ENCODE measurements at regions not wholly inside any gene's neighbourhood (a gene's known extent, or its start where the extent isn't known, plus 50 kb on each side); places are given as distances from the start of the nearest gene placed in this dataset.
A peak's percentile ranks its signal among the peaks of the same experiment; 100 is the strongest.
"Not testable (repeated sequence)": the region's sequence is repeated elsewhere in the genome, so short reads cannot be mapped to it uniquely, and the experiment has no call there.

DNA sequence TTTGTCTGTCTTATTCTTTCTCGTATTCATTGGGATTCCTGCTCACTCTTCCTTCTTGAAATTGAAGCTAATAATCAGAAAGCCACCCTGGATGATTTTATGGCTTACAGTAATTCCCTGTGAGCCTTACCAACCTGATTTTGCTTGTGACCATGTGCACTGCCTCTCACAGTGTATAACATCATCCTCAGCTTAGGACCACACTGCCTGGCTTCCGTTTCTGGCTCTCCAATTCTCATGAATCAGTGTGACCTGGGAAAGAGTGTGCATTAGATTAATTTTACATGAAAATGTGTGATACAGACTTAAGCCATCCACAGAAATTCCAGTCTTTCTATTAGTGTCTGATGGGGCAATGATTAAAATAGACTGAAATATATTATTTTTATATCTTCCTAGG, 126.8 kb upstream of the DMRT1 start:
- DNase-seq (ENCODE audit: low read depth): no peak

GRCh38 chr9:715300-715699, 126.2 kb upstream of the DMRT1 start:
- DNase-seq (ENCODE audit: low read depth): no peak

GRCh38 chr9:715743-716400, 125.6 kb upstream of the DMRT1 start:
- DNase-seq (ENCODE audit: low read depth): no peak

- DNase-seq (ENCODE audit: low read depth): no peak
Measured at GRCh38 chr9:717722-718121, 123.8 kb upstream of the DMRT1 start.

- DNase-seq (ENCODE audit: low read depth): no peak
Measured at GRCh38 chr9:720239-720881, 121.1 kb upstream of the DMRT1 start.

DNA sequence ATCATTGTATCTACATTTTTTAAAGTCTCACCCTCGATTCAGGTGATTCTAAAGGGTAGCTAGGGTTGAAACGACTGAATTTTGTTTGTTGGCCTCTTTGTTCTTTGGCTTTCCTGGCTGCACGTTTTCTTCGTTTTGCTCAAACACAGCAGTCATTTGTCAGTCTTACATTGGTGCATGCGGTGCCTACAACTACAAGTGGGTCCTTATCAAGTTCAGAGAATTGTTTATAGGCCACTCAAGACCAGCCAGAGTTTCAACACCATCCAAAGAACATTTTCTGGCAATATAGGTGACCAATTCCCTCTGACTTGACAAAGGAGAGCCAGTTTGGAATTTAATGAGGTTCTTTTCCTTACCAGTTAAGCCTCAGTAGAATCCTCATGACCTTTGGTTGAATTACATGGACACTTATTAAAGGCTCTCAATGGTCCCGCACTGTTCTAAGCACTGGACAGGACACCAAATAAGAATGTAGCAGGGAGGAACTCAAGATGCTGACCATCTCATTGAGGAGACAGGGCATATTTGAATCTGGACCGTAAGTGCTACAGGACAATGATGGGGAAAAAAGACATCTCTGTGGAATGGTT, 119.0 kb upstream of the DMRT1 start:
- no peak for DNase-seq (ENCODE audit: low read depth)

- not testable (repeated sequence) for DNase-seq (ENCODE audit: low read depth)
Measured at GRCh38 chr9:724461-724860, 117.0 kb upstream of the DMRT1 start.

- DNase-seq (ENCODE audit: low read depth): no peak
Measured at GRCh38 chr9:726005-726404, 115.5 kb upstream of the DMRT1 start.

- DNase-seq (ENCODE audit: low read depth): no peak
Measured at GRCh38 chr9:727767-728166, 113.7 kb upstream of the DMRT1 start.

GRCh38 chr9:728535-728934, 113.0 kb upstream of the DMRT1 start:
- DNase-seq (ENCODE audit: low read depth): no peak

- no peak for DNase-seq (ENCODE audit: low read depth)
Measured at GRCh38 chr9:731474-731873, 110.0 kb upstream of the DMRT1 start.

DNA sequence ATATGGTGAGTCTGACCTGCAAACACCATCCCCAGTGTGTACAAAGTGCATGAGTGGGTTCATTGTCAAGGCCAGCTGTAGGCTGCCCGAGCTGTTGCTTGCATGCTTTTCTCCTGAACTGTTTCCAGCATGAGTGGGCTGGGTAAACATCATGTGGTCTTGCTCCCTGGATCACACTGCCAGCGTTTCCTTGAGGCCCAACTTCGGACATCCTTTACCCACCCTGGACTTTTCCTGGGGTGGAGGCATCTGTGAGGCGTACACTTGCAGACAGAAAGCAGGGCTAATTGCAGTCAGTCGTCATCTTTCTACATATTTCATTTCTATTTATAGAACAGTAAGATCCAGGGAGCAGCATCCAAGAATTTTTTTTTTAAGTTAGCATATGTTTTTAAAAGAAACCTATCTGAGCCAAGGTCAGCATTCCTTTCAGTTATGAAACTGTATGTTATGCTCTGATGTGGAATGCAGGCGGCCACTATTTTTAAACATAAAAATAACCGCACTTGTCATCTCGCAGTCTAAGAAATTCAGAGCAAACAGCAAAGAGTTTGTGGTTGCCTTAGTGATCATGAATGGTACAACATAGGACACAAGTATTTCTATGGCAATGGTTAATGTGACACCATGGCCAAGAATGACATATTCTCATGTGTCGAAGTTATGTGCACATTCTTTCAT, 106.5 kb upstream of the DMRT1 start:
- DNase-seq (ENCODE audit: low read depth): peak; percentile 97

- DNase-seq (ENCODE audit: low read depth): no peak
Measured at GRCh38 chr9:737400-738120, 103.9 kb upstream of the DMRT1 start.

DNA sequence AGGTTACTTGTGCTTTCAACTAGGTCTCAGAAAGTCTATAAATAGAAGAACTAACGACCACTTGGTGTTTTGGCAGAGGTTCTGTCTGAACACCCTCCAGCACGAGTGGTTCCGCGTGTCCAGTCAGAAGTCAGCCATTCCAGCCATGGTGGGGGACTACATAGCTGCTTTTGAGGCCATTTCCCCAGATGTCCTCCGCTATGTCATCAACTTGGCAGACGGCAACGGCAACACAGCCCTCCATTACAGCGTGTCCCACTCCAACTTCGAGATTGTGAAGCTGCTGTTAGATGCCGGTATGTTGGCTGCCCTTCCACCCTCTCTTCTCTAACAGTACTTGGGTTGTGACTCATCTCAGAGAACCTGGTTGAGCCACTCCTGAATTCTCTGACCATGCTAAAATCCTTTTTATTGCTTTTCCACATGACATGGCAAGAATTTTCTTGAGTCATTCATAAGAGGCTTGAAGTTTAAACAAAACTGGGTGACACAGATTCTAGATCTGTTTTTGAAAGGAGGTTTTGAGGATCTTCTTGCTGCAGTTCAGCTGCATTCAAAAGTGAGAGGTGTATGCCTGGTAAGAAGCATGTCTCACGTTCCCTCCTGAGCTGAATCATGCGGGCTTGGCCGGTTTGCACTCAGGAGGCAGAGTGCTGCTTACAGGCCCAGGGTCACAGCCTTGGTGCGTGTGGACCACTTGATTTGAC, 103.1 kb upstream of the DMRT1 start:
- peak; percentile 95 for DNase-seq (ENCODE audit: low read depth)

DNA sequence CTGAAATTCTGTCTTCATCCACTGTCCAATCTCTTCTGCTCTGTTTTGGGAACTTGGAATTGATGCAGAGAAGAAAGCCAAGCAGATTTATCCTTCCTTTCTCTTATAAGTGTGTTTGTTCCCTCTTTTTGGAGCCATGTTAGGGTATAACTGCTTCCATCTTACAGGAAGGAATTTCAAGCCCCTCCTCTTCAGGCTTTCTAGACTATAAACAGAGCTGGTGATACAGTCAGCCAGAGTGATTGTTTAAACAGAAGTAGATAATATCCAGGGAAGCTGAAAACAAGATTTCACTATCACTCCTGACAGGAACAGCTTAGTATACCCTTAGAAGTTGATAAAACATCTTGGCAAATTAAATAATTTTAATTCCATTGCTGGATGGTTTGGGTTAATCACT, 102.1 kb upstream of the DMRT1 start:
- peak; percentile 50 for DNase-seq (ENCODE audit: low read depth)

DNA sequence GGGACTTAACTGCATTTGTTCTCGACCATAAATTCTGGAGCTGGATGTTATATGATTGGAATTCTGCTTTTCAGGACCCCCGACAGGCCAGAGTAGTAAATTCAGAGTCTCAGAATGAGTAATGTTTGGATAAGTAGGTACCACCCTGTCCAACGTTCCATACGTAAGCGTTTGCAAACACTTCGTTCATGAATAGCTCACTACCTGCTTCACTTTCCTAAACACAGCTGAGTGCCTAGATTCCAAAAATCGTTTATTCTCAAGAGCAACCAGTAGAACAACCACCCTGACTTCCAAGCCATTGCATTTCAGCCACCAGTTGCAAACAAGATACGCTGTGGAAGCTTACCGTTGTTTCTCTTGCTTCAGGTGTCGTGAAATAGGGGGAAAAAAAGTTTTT, 101.3 kb upstream of the DMRT1 start:
- DNase-seq (ENCODE audit: low read depth): no peak

- no peak for DNase-seq (ENCODE audit: low read depth)
Measured at GRCh38 chr9:742104-742503, 99.4 kb upstream of the DMRT1 start.

DNA sequence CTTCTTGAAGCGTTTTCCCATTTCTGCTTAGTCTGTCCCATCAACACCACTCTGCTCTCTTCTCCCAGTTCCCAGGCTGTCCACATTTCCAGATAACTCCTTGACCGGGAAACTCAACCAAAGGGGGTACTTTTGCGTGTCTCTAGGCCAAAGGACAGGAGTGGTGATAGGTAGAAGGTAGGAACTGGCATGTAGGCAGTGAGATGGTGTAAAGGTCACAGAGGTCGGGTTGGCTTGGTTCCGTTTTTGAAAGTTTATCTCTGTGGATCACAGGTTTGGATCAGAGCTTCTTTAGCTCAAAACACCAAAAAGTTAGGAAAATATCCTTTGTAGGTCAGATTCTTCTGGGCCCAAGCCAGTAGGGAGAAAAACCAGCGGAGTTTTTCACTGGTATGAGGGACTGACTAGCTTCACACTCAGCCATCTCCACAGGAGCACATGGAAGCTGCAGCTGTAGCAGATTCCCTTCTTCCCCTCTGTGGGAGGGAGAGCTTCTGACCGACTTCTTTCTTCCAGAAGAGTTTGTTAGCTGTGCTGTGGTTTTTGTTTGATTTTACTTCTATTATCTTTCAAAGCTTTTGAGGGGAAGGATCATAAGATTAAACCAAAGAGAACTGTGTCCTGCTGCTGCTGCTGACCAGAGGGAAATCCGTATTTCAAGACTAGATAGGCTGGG, 98.4 kb upstream of the DMRT1 start:
- DNase-seq (ENCODE audit: low read depth): no peak

DNA sequence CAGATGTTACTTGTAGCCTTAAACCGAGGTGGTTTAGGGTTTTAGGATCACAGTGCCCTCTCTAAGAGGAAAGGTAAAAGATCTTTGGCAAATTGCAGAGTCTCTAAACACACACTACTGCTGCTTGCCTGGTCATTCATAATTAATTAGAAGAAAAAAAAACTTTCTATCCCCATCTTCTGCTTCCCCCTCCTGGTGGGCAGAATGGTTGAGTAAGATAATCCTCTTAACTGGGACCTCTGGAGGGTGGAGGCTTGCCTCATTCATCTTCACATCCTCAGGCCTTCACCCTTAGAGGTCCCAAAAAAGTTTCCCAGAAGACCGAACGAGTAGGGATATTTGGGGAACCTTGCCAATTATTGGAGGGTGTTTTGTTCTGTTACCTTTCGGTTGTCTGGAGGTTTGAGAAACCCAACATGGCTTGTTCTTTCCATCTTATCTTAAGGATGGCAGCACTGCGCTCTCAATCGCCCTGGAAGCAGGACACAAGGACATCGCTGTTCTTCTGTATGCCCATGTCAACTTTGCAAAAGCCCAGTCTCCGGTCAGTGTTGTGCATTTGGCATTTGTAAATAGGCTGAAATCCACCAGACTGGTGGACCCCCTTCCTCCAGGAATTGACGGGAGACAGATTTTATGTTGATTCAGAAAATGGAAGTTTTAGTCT, 97.3 kb upstream of the DMRT1 start:
- DNase-seq (ENCODE audit: low read depth): no peak

DNA sequence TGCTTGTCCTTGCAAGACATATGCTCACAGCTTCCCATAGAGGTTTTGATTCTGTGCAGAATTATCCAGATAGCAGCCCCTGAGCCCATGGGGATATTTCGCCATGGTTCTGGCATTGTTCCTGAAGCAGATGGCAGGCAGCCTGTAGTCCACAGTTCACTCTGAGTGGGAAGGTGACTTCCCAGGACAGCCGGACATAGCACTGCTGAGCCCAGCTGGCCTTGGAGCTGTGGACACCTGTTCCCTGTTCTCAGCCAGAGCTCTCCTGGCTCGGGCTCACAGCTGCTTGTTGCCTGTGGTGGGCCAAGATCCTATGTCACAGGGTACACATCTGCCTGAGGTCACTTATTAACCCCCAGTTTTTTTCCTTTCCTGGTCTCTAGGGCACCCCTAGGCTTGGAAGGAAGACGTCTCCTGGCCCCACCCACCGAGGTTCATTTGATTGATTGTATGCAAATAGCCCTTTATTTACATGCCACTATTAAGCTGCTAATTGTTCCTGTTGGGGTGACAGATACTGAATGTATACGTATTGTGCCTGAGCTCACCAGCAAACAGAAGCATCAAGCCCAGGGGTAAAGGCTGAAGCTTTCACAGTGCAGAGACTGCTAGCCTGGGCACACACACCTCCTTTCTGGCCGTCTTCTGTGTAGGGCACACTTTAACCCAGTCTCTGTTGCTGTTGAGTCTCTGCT, 96.6 kb upstream of the DMRT1 start:
- DNase-seq (ENCODE audit: low read depth): no peak
